ENCODE measurements at regions not wholly inside any gene's neighbourhood (a gene's known extent, or its start where the extent isn't known, plus 50 kb on each side); places are given as distances from the start of the nearest gene placed in this dataset.

DNA sequence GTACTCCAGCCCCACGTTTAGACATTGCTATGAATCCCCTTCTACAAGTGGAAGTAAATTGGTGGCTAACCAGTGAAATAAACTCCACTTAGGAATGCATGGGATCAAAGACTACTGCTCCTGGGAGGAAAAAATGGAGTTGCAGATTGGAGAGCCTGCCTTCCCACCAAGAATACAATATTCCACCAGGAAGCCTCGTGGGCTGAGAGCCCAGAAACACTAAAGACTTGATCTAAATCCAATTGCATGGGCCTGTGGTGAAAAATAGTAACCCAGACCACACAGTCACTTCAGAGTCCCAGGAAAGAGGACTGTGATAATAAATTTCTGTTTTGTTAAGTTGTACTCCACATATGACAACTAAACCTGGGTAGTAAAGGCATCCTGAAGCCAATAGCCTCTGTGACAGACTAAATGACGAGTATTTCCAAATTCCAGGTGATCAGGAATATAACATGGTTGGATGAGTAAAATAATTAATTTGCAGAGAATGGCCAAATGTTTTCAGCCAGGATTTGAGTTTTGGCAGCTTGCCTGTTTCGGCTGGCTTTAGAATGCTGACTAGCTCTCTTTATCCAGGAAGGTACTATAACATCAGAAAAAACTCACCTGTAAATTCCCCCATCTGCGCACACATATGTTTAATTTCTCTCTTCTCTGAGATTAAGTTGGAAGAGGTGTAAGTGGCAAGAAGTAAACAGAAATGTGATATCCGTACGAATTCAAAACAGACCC, 480.3 kb downstream of the LIG4 start:
- no peak for DNase-seq (ENCODE audit: low spot score)
- H3K4me1 ChIP-seq: no peaks in the 10 kb centered on the region
- H3K27ac ChIP-seq: no peak overlapping the region
- TF ChIP-seq, protein P1, sequence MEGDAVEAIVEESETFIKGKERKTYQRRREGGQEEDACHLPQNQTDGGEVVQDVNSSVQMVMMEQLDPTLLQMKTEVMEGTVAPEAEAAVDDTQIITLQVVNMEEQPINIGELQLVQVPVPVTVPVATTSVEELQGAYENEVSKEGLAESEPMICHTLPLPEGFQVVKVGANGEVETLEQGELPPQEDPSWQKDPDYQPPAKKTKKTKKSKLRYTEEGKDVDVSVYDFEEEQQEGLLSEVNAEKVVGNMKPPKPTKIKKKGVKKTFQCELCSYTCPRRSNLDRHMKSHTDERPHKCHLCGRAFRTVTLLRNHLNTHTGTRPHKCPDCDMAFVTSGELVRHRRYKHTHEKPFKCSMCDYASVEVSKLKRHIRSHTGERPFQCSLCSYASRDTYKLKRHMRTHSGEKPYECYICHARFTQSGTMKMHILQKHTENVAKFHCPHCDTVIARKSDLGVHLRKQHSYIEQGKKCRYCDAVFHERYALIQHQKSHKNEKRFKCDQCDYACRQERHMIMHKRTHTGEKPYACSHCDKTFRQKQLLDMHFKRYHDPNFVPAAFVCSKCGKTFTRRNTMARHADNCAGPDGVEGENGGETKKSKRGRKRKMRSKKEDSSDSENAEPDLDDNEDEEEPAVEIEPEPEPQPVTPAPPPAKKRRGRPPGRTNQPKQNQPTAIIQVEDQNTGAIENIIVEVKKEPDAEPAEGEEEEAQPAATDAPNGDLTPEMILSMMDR (IDR thresholded peaks at IDR 0.05): no peak
- H3K9me3 ChIP-seq: no peaks in the 10 kb centered on the region
- no peaks in the 10 kb centered on the region for H3K36me3 ChIP-seq
- no peak overlapping the region for H3K4me3 ChIP-seq
- no peaks in the 10 kb centered on the region for H3K27me3 ChIP-seq

DNA sequence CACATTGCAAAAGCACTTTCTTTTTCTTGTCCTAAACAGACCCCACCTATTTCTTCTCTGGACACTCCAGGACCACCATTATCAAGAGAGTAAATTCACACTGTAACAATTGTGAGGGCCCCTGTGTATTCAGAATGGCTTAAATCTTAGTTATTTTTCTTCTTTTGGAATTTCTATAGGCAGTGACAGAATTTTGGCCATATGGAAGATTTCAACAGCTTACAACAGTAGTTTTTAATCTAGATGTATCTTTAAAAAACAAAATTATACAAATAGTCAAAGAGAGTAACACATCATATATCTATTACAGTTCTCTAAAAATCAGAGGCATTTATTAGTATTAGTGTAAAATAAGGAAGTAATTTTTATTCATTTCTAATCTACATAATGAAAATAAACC, 482.1 kb downstream of the LIG4 start:
- H3K27me3 ChIP-seq: no peaks in the 10 kb centered on the region
- no peaks in the 10 kb centered on the region for H3K4me1 ChIP-seq
- TF ChIP-seq, protein P1 (IDR thresholded peaks at IDR 0.05): no peak
- DNase-seq (ENCODE audit: low spot score): no peak
- H3K36me3 ChIP-seq: no peaks in the 10 kb centered on the region
- H3K27ac ChIP-seq: no peak overlapping the region
- no peak overlapping the region for H3K4me3 ChIP-seq
- H3K9me3 ChIP-seq: no peaks in the 10 kb centered on the region

DNA sequence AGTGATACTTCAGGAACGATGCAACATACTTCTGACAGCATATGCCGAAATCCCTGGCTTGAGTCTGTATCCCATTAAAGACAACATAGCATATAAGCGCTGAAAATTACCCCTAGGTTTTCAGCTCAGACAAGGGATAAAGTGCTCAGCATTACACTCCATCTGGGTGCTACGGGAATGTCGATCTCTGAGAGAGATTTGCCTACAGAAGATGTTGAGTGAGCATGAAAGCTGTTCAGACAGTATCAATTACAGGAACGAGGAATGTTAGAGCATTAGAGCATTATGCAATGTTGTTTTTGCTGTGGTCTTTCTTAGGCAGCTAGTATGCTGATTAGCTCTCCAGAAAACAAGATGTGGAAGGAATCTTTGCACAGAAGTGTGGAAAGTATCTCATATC, 484.5 kb downstream of the LIG4 start:
- no peak overlapping the region for H3K27ac ChIP-seq
- TF ChIP-seq, protein P1 (IDR thresholded peaks at IDR 0.05): no peak

DNA sequence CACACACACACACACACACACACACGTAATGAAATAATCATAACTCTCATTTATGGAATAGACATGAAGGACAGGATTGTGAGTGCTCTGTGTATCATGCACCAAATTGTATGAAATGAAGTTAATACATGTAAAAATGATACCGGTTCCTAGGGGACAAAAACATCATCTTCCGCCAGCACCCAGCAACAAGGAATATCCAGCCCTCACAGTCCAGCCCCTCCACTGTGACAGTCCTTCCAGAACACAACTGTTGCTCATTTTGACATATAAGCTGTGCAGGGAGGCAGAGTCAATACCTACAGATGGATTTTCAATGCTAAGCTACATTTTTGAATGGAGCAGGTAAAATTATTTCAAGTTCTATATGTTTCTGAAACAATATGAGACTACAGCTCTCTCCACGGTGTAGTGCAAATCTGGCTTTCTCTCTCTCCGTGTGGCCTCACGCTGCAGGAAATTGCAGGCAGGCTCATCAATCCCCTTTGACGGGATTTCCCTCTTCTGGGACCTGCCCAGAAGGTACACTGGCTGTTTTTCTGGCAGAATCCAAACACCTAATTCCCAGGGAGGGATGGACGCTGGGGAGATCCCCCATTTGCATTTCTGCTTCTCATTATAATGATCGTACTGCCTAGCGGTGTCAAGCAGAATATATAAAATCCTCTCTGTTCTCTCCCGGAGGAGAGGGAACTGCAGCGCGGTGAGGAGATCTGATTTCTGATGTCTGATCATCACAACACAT, 494.0 kb downstream of the LIG4 start:
- H3K27me3 ChIP-seq: no peaks in the 10 kb centered on the region
- H3K4me1 ChIP-seq: no peaks in the 10 kb centered on the region
- no peak for DNase-seq (ENCODE audit: low spot score)
- no peaks in the 10 kb centered on the region for H3K36me3 ChIP-seq
- H3K4me3 ChIP-seq: no peak overlapping the region
- TF ChIP-seq, protein P1 (IDR thresholded peaks at IDR 0.05): no peak
- no peaks in the 10 kb centered on the region for H3K9me3 ChIP-seq
- H3K27ac ChIP-seq: no peak overlapping the region

More for the DNA sequence above, 484.5 kb downstream of the LIG4 start:
- H3K36me3 ChIP-seq: no peaks in the 10 kb centered on the region
- H3K4me1 ChIP-seq: no peaks in the 10 kb centered on the region
- DNase-seq (ENCODE audit: low spot score): no peak
- H3K9me3 ChIP-seq: no peaks in the 10 kb centered on the region
- no peak overlapping the region for H3K4me3 ChIP-seq
- no peaks in the 10 kb centered on the region for H3K27me3 ChIP-seq

DNA sequence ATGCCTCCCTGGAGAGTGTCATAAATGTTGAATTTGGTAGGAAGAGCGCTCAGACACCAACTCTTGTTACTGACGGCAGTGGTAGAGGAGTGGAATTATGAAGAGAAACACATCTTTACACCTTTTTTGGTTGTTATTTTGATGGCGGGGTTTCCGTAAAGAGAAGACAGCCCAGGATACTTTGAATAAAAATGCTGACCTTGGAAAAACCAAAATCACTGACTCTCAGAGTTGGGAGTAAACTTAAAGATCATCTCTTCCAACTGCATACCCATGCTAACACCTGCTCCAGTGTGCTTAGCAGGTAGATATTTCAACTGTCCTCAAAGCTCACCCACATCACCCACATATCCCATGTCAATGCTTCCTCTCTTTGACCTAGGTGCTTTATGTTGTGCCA, 498.6 kb downstream of the LIG4 start:
- no peak for DNase-seq (ENCODE audit: low spot score)
- TF ChIP-seq, protein P1 (IDR thresholded peaks at IDR 0.05): no peak
- no peaks in the 10 kb centered on the region for H3K4me1 ChIP-seq
- H3K36me3 ChIP-seq: no peaks in the 10 kb centered on the region
- H3K27me3 ChIP-seq: no peaks in the 10 kb centered on the region
- no peak overlapping the region for H3K4me3 ChIP-seq
- H3K9me3 ChIP-seq: no peaks in the 10 kb centered on the region
- H3K27ac ChIP-seq: no peak overlapping the region
